GM18867 (cell line): ENCODE measurements at regions not wholly inside any gene's neighbourhood (a gene's known extent, or its start where the extent isn't known, plus 50 kb on each side); places are given as distances from the start of the nearest gene placed in this dataset.

ENCODE experiments used
- ATAC-seq: cut with Tn5 transposase; IDR thresholded peaks from one replicate; pipeline ENCODE4 v1.9.1; 2021; ENCODE audit warnings: mild to moderate bottlenecking, moderate library complexity; ENCODE audit not compliant: unreplicated experiment

DNA sequence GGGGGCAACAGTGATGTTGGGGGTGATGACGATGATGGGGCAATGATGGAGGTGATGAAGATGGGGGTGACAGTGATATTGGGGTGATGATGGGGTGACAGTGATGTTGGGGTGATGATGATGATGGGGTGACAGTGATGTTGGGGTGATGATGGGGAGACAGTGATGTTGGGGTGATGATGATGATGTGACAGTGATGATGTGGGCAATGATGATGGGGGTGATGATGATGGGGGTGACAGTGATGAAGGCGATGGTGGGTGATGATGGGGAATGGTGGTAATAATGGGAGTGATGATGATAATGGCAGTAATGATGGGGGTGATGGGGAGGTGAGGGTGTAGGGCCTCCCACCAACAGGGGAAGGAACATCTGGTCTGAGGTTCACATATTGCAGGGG, 150.6 kb downstream of the ERMARD start:
- ATAC-seq = no peak

DNA sequence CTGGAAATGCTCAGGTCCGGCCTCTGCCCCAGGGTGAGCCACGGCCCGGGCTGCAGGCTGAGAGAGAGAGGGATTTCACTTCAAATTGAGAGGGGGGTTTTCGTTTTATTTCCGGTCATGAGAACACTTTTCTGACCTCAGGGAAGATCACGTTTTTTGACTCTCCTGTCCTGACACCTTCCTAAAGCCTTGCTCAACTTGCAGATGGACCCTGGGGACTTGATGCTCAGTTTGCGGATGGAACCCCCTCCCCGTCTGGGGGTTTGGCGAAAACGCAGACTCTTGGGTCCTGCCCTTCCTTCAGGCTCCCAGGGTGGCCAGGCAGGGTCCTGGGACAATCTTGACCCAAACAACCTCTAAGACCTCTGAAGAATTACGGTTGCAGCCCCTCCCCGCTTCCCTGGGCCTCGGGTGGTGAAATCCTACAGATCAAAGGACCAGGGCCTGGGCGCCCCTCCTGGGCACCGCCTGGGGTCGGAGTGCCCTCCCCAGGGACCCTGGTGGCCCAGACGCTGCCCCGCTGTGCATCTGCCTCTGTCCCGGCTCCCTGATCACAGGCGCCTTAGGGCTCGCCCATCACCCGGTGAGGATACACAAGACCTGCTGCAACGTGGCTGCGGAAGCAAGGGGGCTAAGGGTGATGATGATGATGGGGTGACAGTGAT, 148.2 kb downstream of the ERMARD start:
- no peak for ATAC-seq

DNA sequence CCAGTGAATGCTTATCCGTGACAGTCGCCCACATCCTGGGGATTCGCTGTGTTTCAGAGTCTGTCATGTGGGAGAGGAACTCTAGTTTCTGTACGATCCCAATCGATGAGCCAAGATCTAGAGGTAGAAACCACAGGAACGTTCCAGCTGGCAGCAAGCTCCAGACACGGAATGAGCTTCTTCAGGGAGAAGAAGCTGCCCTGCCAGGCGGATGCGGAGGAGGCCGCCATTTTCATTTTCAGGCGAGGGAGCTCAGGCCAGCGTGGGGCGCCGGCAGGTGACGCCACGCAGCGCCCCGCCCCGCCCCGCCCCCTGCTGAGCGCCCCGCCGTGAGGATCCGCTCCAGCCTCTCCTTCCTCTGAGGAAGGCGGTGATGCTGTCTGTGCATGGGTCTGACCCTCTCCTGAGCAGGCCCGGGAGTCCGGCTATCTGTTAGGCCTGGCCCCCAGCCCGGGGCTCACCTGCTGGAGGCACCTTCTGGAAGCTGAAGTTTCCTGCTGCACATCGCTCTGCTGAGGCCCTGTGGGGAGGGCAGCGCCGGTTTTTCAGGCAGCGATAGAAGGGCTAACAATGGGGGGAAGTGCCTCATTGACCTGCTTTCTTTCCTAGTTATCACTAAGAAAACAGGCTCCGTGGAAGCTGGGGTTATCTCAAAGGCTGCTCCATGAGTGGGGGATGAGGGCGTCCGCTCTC, 147.5 kb downstream of the ERMARD start:
- ATAC-seq = no peak

DNA sequence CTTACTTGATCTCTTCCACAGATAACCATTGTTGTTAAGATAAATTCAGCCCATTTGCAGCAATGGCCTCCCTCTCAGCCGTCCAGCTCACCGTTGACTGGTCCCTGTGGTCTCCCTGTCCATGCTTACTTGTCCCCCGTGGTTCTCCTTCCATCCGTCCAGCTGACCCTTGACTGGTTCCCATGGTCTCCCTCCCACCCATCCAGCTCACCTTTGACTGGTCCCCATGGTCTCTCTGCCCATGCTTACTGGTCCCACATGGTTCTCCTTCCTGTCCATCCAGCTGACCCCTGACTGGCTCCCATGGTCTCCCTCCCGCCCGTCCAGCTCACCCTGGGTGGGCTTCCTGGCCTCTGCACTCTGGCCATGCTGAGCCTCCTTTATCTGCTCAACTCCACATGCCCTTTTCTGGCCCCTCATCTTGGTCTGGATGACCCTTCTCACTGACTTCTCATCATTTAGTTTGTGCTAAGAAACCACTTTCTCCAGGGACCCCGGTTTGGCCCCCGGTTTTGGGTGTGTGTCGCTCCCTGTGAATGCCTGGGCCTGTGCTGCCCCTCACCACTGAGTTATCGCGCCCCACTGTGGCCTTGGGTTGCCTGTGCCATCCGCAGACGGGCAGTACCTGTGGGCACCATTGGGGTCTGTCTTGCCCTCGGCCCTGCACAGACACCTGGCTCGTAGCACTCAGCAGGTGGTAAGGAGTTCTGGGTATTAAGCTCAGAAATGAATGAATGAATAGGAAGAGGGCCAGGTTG, 146.4 kb downstream of the ERMARD start:
- no peak for ATAC-seq

DNA sequence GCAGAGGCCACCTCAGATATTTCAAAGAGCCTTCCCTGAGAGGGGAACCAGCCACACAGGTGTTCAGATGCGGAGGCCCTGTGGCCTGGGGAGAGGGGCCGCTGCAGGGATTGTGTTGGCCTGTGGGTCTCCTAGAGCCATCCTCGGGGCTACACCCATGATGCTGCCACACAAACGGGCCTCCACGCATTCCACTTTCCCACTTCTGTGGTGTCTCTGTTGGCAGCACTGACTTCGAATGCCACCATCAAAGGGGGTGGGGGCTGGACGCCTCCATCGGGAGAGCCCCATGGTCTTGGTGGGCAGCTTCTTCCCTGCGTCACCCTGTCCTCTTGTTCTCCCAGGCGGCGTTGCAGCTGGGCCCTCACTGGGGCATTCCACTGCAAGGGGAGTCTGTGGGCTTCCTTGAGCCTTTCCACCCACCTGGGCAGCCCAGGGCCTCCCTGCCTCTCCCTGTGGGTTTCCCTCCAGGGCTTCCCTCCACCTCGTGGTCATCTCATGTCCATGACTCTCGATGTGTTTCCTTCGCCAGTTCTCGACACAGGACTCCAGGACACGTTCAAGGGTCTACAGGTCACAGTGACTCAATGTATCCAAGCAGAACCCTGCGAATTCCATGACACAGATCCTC, 145.5 kb downstream of the ERMARD start:
- ATAC-seq = no peak

DNA sequence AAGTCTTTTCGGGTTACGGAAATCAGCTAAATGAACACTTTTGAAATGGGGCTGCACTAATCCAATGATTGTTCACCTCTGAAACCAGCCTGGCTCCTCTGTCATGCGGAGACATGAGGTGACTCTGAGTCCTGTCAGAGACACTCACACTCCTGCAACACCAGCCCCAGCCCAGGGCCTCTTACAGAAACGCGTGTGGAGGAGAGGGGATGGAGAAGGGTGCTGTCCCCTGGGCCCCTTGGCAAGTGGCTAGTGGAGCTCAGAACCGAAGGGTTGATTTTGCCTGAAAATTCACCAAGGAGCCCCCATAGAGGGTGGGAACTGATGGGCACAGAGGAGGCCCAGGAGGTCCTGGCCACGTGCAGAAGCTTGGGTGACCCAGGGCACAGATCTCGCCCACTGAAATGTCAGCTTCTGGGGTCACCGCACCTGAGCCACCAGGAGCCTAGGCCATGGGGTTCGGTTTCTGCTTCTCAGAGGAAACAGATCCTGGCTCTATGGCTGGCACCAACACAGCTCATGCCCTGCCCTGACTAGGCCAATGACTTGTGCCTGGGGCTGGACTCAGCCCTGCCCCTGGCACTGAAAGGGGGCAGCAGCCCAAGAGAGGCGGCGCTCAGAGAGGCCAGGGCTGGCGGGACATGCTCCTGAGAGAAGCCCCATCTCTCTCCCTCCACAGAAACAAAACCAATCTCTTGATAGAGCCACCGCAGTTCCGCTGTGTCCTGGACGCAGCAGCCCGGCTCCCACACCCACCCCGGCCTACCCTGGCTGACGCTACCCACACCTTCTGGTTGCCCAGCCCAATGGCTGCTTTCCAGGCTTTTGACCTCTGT, 144.7 kb downstream of the ERMARD start:
- no peak for ATAC-seq

DNA sequence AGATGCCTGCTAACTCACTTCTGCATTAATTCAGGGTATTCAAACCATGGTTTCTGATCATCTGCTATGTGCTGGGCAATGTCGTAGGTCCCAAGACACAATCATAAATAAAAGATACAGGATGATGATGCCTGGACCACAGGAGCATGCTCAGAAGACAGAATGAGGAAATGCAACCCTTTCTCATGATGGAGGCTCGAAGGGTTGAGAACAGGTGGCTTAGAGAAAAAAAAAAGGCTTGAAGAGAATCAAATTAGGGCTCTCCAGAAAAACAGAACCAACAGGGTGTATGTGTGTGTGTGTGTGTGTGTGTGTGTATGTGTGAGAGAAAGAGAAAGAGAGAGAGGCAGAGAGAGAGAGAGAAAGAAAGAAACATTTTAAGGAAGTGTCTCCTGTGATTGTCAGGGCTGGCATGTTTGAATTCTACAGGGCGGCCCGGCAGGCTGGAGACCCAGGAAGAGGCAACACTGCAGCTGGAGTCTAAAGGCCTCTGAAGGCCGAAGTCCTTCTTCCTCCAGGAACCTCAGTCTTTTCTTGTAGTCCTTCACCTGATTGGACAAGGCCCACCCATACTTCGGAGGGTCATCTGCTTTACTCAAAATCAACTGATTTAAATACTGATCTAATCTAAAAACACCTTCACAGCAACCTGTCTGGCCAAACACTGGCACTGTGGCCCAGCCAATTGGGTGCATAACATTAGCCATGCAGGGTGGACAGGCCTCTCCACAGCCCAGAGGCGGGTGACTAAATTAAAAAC, 143.8 kb downstream of the ERMARD start:
- ATAC-seq = no peak

DNA sequence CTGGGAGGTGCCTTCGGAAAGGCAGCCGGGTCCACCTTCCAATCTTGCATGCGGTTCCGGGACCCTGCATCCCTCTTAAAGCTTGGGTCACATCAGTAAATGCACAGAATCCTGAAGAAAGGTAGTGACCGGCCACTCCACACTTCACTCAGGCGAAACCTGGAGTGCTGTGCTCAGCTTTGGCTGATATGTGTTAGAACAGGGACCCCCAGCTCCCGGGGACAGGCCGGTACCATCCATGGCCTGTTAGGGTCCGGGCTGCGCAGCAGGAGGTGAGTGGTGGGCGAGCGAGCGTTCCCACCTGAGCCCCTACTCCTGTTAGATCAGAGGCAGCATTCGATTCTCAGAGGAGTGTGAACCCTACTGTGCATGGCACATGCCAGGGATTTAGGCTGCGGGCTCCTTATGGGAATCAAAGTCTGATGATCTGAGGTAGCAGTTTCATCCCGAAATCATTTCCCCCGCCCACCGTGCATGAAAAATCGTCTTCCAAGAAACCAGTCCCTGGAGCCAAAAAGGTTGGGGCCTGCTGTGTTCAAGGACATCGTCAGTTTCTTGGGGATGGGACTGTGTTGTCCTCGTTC, 143.0 kb downstream of the ERMARD start:
- no peak for ATAC-seq

DNA sequence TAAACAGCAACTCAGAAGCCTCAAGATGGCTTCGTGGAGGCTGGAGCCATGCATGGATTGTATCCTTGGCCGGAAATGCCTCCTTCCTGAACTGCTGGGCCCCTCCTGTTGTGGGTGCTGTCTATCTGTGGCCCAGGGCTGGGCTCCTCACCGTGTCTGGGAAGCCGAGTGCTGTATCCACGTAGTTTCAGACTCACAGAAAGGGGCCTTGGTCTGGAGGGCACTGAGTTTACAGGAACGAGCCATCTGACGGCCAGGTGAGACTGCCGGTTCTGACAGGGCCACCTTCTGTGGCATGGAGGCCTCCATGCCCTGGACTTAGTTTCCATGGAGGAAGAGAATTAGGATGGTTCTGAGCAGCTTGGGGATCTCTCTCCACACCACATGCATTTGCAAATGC, 142.2 kb downstream of the ERMARD start:
- no peak for ATAC-seq

DNA sequence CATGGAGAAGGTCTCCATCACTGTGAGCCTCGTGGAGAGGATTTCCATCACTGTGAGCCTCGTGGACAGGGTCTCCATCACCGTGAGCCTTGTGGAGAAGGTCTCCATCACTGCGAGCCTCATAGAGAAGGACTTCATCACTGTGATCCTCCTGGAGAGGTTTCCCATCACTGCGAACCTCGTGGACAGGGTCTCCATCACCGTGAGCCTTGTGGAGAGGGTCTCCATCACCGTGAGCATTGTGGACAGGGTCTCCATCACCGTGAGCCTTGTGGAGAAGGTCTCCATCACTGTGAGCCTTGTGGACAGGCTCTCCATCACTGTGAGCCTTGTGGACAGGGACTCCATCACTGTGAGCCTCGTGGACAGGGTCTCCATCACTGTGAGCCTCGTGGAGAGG, 140.4 kb downstream of the ERMARD start:
- no peak for ATAC-seq

DNA sequence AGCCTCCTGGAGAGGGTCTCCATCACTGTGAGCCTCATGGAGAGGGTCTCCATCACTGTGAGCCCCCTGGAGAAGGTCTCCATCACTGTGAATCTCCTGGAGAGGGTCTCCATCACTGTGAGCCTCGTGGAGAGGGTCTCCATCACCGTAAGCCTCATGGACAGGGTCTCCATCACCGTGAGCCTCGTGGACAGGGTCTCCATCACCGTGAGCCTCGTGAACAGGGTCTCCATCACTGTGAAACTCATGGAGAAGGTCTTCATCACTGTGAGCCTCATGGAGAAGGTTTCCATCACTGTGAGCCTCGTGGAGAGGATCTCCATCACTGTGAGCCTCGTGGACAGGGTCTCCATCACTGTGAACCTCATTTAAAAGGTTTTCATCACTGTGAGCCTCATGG, 140.0 kb downstream of the ERMARD start:
- no peak for ATAC-seq

DNA sequence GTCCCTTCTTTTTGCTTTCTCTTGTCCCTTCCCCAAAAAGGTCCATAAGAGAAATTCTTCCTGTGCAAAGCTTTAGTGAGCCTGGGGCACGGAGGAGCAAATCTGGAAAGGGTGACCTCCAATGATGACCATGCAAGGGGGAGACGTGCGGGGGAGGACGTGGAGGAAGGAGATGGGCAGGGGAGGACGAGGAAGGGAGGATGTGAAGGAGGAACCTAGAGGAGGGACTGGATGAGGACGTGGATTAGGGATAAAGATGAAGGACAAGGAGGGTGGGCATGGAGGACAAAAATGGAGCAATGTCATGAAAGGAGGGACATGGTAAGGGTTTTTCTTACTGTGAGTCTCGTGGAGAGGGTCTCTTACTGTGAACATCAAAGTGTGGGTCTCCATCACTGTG, 139.5 kb downstream of the ERMARD start:
- ATAC-seq = no peak

DNA sequence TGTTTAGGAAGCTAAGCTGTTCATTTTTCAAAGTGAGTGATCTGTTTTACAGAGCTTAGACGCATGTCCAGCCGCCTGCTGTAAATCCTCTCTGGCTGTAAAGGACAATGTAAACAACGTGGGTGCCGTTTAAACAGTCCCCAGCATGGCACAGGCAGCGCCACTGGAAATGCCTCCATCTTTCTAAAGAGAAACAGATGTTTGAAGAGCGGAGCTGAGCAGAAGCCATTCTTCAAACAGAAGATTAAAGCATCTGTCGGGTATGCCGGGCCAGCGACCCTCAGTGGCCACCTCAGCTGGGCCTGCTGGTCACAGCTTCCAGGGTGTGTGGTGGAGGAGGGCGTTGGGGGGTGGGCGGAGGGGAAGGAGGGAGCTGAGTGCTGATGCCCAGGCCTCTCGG, 138.6 kb downstream of the ERMARD start:
- ATAC-seq = no peak

DNA sequence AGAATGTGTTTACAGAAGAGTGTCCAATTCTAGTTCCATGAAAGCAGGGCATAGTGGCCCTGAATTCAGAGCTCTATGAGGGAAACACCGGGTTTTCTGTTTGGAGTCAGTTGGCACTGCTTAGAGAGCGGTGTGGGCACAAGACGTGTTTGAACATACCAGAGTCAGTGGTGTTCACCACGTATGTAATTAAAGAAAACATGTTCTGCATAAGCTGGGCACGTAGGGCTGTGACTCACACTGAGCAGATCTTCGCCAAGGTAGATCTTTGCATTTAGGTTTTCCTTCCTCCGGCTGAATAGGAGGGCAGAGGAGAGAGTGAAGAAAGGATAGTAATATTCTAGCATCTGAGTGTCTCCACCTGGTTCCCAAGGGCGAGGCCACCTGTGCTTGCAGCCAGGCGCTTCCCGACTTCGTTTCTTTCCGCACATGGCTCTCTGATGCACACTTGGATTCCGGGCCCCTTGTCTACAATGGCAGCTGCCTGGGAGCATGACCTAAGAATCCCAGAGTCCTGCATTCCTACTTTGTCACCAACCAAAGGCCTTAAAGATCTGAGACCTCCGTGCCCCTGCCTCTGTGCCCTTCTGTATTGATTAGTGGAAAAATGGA, 136.2 kb downstream of the ERMARD start:
- ATAC-seq = no peak

DNA sequence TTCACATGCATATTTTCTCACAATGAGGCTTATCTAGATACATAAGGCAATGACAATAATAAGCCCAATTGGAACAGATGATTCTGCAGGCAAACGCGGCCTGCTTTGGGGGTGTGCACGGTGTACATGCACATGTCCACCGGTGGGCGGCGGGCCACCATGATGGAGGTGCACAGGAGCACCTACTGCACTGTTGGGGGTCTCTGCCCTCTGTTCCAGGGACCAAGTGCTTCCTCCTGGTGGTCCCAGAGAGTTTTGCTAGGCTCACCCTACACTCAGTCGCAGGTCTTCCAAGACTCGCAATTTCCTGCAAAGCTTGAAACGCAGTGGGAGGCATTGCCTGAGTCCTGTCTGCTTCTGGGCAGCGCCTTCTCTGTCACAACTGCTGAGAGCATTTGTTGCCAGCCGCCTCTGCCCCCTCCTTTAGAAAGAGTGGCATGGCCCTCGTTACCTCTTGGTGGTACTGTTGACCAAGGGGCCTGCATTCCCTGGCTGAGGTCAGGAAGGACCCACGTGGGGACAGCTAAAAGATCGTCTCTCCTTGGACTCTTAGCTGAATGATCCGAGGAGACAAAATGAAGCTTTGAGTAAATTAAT, 135.3 kb downstream of the ERMARD start:
- no peak for ATAC-seq

DNA sequence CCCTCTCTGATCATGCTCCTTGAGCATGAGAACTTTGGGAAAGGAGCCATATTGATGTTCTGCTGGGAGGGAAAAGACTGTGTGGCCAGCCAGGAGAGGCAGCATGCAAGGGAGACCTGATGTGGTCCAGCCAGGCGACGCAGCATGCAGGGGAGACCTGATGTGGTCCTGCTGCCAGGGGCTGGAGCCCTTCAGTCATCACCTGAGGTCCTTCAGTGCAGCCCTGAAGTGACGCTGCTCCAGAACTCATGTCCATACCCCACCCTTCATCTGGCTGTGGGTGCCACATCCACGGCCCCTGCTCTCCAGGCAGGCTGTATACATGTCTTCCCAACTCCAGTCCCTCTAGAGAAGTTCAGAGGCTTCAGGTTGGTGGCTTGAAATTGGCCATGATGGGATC, 134.4 kb downstream of the ERMARD start:
- ATAC-seq = no peak

DNA sequence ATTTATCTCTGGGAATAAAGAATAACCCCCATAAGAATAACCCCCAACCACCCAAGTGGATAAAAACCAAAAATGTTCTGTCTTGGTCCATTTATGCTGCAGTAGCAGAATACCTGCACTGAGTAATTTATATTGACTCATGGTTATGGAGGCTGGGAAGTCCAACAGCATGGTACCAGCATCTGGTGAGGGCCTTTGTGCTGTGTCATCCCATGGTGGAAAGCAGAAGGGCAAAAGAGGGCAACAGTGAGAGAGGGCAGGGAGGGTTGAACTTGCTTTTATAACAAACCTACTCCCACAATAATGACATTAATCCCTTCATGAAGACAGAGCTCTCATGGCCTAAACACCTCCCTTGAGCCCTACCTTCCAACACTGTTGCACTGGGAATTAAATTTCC, 133.7 kb downstream of the ERMARD start:
- ATAC-seq = no peak

DNA sequence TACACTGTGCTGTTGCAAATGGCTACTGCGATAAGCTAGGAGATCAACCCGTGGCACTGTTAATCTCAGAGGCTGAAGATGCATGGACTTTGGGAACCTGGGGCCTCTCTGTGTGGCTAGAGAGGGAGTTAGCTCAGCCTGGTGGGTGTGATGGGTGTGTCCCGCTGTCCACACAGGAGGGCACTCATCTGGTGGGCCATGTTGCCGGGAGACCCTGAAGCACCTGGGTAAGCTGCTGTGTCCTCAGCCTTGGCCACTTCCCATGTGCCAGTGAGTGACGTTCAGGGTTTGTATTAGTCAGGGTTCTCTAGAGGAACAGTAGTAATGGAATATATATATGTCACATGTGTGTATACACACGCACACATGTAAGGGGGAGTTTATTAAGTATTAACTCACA, 132.7 kb downstream of the ERMARD start:
- no peak for ATAC-seq

DNA sequence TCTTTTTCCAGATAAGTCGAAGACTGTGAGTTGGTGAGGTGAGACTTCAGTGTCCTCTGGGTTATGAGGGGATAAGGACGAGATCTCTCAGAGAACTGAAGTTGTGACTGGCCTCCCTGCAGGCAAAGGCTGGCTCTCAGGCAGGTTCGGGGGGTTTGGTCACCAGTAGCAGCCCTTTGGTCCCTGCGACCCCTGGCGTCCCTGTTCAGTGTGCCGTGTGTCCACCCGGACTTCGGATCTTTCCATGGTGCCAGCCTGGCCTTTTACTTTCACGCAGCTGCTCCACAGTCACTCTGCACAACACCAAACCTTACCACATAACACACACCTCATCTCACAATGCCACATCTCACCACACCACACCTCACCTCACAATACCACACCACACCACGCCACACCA, 131.9 kb downstream of the ERMARD start:
- no peak for ATAC-seq
